ENCODE measurements at regions not wholly inside any gene's neighbourhood (a gene's known extent, or its start where the extent isn't known, plus 50 kb on each side); places are given as distances from the start of the nearest gene placed in this dataset.
"Not testable (repeated sequence)": the region's sequence is repeated elsewhere in the genome, so short reads cannot be mapped to it uniquely, and the experiment has no call there.

DNA sequence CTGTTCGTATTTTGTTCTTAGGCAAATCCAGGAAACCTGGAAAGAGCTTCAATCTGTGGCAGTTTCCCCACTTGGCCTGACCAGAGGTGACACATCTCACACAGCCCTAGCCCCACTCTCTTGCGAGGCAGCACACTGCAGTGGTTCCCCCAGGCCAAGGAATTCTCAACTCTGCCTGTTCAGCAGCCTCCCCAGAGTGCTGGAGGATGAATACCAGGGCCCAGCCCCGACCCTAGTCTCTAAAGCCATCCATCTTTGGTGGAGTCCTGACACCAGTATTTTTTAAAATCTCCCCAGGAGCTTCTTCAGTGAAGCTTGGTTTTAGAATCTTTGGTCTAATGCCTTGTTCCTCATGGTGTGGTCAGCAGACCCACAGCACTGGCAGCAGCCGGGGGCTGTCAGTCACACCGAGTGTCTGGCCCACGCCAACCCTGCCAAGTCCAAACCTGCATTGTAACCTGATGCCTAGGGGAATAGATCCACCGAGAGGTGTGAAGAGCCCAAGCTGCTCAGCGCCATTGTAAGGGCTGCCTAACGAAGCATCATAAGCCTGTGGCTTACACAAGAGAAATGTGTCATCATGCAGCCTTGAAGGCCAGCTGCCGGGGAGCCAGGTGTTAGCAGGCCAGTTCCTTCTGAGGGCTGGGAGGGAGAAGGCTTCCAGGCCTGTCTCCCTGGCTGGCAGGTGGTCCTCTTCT lies 428.7 kb upstream of the ID2 start:
- H3K4me3 ChIP-seq = no peak overlapping the region
- no peak overlapping the region for H3K27ac ChIP-seq
- no peaks in the 10 kb centered on the region for H3K9me3 ChIP-seq
- H3K36me3 ChIP-seq = no peaks in the 10 kb centered on the region
- peaks cover 6 to 36% of the 10 kb centered on the region in 2 donors for H3K4me1 ChIP-seq (ENCODE audit: control insufficient read depth in 1 of 2, low read depth in 2 of 2)
- no peak for DNase-seq (ENCODE audit: low spot score)
- ATAC-seq (ENCODE audit: insufficient number of reproducible peaks, low FRiP score, low read depth) = no peak
- TF ChIP-seq, protein P1, sequence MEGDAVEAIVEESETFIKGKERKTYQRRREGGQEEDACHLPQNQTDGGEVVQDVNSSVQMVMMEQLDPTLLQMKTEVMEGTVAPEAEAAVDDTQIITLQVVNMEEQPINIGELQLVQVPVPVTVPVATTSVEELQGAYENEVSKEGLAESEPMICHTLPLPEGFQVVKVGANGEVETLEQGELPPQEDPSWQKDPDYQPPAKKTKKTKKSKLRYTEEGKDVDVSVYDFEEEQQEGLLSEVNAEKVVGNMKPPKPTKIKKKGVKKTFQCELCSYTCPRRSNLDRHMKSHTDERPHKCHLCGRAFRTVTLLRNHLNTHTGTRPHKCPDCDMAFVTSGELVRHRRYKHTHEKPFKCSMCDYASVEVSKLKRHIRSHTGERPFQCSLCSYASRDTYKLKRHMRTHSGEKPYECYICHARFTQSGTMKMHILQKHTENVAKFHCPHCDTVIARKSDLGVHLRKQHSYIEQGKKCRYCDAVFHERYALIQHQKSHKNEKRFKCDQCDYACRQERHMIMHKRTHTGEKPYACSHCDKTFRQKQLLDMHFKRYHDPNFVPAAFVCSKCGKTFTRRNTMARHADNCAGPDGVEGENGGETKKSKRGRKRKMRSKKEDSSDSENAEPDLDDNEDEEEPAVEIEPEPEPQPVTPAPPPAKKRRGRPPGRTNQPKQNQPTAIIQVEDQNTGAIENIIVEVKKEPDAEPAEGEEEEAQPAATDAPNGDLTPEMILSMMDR (IDR thresholded peaks at IDR 0.05) = no peak
- H3K27me3 ChIP-seq (replicated peaks; ENCODE audit: insufficient read depth) = no peaks in the 10 kb centered on the region

DNA sequence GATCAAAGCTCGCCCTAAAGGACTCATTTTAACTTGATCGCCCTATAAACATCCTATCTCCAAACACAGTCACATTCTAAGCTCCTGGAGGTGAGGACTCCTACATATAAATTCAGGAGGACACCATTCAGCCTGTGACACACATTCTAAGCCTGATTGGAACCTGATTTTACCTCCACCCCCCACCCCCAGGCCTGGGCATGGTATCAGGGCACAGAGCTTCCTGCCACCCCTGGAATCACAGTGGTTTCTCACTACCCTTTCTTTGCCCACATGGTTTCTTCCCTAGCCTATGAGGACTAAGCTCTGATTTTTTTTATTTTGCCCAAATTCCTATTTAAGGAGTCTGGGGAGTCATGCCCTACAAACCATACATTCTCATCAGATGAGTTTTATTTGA lies 428.1 kb upstream of the ID2 start:
- Histone ChIP-seq H3K9me3 (no peaks in the 10 kb centered on the region), H3K4me3 (no peak overlapping the region), H3K27me3 (replicated peaks; ENCODE audit: insufficient read depth) (no peaks in the 10 kb centered on the region), H3K27ac (no peak overlapping the region), H3K4me1 (ENCODE audit: control insufficient read depth in 1 of 2, low read depth in 2 of 2) (peaks cover 4 to 34% of the 10 kb centered on the region in 2 donors), H3K36me3 (no peaks in the 10 kb centered on the region)
- ATAC-seq (ENCODE audit: insufficient number of reproducible peaks, low FRiP score, low read depth) = no peak
- no peak for DNase-seq (ENCODE audit: low spot score)
- TF ChIP-seq, protein P1 (IDR thresholded peaks at IDR 0.05) = no peak

DNA sequence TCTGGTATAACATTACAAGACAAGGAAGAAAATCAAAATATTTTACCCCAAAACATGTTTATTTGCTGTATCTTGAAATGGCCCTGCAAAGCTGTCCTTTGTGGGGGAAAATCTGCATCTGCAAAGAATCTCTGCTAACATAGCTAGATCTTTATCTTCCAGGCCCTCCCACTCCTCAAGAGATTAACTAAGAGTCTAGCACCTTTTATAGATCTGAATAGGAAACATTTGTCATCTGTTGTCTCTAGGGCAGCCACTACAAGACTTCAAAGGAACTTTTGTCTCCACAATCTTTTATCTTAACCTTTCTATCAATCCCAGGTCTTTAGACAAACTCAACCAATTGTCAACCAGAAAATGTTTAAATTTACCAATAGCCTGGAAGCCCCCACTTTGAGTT lies 427.6 kb upstream of the ID2 start:
- H3K4me1 ChIP-seq (ENCODE audit: control insufficient read depth in 1 of 2, low read depth in 2 of 2) = peaks cover 5 to 30% of the 10 kb centered on the region in 2 donors
- DNase-seq (ENCODE audit: low spot score); H3K9me3 ChIP-seq; ATAC-seq (ENCODE audit: insufficient number of reproducible peaks, low FRiP score, low read depth); H3K27me3 ChIP-seq (replicated peaks; ENCODE audit: insufficient read depth); H3K36me3 ChIP-seq; H3K4me3 ChIP-seq; H3K27ac ChIP-seq: not testable (repeated sequence)

DNA sequence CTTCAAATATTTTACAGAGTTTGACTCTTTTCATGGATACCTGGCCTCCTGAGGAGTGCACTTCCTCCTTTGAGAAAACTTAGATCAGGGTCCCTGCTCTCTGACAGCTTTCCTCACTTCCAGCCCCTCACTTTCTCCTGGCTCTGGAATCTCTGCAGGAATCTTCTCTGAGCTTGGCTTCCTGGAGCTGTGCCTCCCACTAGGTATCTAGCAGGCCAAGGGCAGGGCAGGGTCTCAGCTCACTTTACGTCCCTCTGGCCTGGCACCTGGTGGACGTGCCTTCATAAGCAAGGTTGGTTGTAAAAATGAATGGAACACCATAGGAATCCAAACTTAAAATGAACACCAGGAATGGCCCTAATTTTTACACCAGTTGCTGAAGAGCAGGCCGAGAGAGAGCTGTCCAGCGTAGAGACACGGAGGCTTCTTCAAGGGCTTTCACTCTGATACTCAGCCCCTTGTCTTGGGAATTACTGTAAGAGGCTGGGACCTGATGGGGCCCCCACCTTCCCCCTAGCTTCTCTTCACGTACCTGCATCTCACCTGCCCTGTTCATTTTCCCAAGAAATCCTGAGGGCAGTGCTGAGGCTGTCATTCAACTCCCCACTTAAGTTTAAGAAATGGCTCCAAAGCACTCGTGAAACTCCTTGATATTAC lies 426.9 kb upstream of the ID2 start:
- TF ChIP-seq, protein P1 (IDR thresholded peaks at IDR 0.05) = no peak
- DNase-seq (ENCODE audit: low spot score) (no peak), ATAC-seq (ENCODE audit: insufficient number of reproducible peaks, low FRiP score, low read depth) (no peak)
- Histone ChIP-seq H3K4me3 (no peak overlapping the region), H3K9me3 (no peaks in the 10 kb centered on the region), H3K36me3 (no peaks in the 10 kb centered on the region), H3K27ac (no peak overlapping the region), H3K27me3 (replicated peaks; ENCODE audit: insufficient read depth) (no peaks in the 10 kb centered on the region), H3K4me1 (ENCODE audit: control insufficient read depth in 1 of 2, low read depth in 2 of 2) (peaks cover 5 to 23% of the 10 kb centered on the region in 2 donors)

DNA sequence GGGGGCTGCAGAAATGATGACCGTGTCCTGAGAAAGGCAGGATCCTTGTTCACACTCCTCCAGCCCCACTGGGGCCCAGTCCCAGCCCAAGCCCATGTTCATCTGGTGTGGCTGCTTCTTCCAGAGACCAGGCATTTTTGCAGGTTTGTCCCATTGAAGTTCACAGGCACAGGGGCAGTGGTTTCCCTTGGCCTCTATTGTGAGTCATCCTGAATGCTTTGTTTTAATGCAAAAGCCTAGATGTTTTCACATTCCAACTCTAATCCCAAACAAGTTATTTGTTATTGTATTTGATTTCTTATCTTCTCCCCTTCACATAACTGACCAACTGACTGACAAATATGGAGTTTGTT lies 426.4 kb upstream of the ID2 start:
- H3K9me3 ChIP-seq = no peaks in the 10 kb centered on the region
- no peaks in the 10 kb centered on the region for H3K36me3 ChIP-seq
- no peaks in the 10 kb centered on the region for H3K27me3 ChIP-seq (replicated peaks; ENCODE audit: insufficient read depth)
- H3K4me1 ChIP-seq (ENCODE audit: control insufficient read depth in 1 of 2, low read depth in 2 of 2) = peaks cover 4 to 18% of the 10 kb centered on the region in 2 donors
- H3K4me3 ChIP-seq = no peak overlapping the region
- H3K27ac ChIP-seq = no peak overlapping the region
- TF ChIP-seq, protein P1 (IDR thresholded peaks at IDR 0.05) = no peak
- ATAC-seq (ENCODE audit: insufficient number of reproducible peaks, low FRiP score, low read depth) = no peak
- no peak for DNase-seq (ENCODE audit: low spot score)

All from thoracic aorta (tissue), 2 donors.